H9 (cell line): ENCODE measurements at regions not wholly inside any gene's neighbourhood (a gene's known extent, or its start where the extent isn't known, plus 50 kb on each side); places are given as distances from the start of the nearest gene placed in this dataset.

Source experiments
- DNase-seq: peaks from one replicate; pipeline ENCODE4 v3.0.0-alpha.2; 2017
- H2AFZ ChIP-seq: one replicate; pipeline ENCODE4 v1.6.1; 2013; ENCODE audit warnings: mild to moderate bottlenecking, low read length, control low read depth, moderate library complexity
- H2AK5ac ChIP-seq: 2 replicates; pipeline ENCODE4 v1.6.1; 2013; ENCODE audit warnings: low read length, control low read depth, mixed read lengths; ENCODE audit not compliant: insufficient read length
- H2BK120ac ChIP-seq: one replicate; pipeline ENCODE4 v1.6.1; 2013; ENCODE audit warnings: low read depth, mild to moderate bottlenecking, low read length, control low read depth, inconsistent platforms; ENCODE audit not compliant: poor library complexity, severe bottlenecking
- H2BK12ac ChIP-seq: 2 replicates; pipeline ENCODE4 v1.6.1; 2013; ENCODE audit warnings: low read length, control low read depth, mixed read lengths, low read depth; ENCODE audit not compliant: insufficient read length
- H2BK15ac ChIP-seq: 2 replicates; pipeline ENCODE4 v1.6.1; 2013; ENCODE audit warnings: low read depth, low read length, control low read depth
- H2BK20ac ChIP-seq: one replicate; pipeline ENCODE4 v1.6.1; 2013; ENCODE audit warnings: low read depth, mild to moderate bottlenecking, low read length, control low read depth, inconsistent platforms; ENCODE audit not compliant: poor library complexity, severe bottlenecking
- H2BK5ac ChIP-seq: 2 replicates; pipeline ENCODE4 v1.6.1; 2013; ENCODE audit warnings: low read length, control low read depth, mixed read lengths; ENCODE audit not compliant: insufficient read length
- H3K14ac ChIP-seq: 2 replicates; pipeline ENCODE4 v1.6.1; 2013; ENCODE audit warnings: low read length, control low read depth; ENCODE audit not compliant: insufficient read depth
- H3K18ac ChIP-seq: 2 replicates; pipeline ENCODE4 v1.6.1; 2013; ENCODE audit warnings: low read depth, mild to moderate bottlenecking, mixed read lengths, low read length, control low read depth; ENCODE audit not compliant: insufficient read length
- H3K23ac ChIP-seq: 2 replicates; pipeline ENCODE4 v1.6.1; 2013; ENCODE audit warnings: low read length, control low read depth, mixed read lengths, low read depth; ENCODE audit not compliant: insufficient read length
- H3K23me2 ChIP-seq: 2 replicates; pipeline ENCODE4 v1.6.1; 2013; ENCODE audit warnings: low read depth, mild to moderate bottlenecking, mixed read lengths, low read length, control low read depth; ENCODE audit not compliant: insufficient read length, poor library complexity, severe bottlenecking
- H3K27ac ChIP-seq: 2 replicates; pipeline ENCODE4 v1.5.1; 2013; ENCODE audit warnings: low read length, control low read depth, mixed read lengths, low read depth; ENCODE audit not compliant: insufficient read length
- H3K27me3 ChIP-seq: 2 replicates; pipeline ENCODE4 v1.6.1; 2013; ENCODE audit warnings: low read length, control low read depth, inconsistent platforms; ENCODE audit not compliant: insufficient read depth
- H3K4ac ChIP-seq: 2 replicates; pipeline ENCODE4 v1.6.1; 2013; ENCODE audit warnings: low read depth, mild to moderate bottlenecking, control low read depth, inconsistent platforms, low read length, moderate library complexity
- H3K4me1 ChIP-seq: 2 replicates; pipeline ENCODE4 v1.6.1; 2013; ENCODE audit warnings: low read length, control low read depth, inconsistent platforms; ENCODE audit not compliant: insufficient read depth
- H3K4me2 ChIP-seq: 2 replicates; pipeline ENCODE4 v1.6.1; 2013; ENCODE audit warnings: low read length, control low read depth, mixed read lengths; ENCODE audit not compliant: insufficient read length, insufficient read depth
- H3K56ac ChIP-seq: 2 replicates; pipeline ENCODE4 v1.6.1; 2013; ENCODE audit warnings: low read depth, mild to moderate bottlenecking, mixed read lengths, low read length, control low read depth; ENCODE audit not compliant: insufficient read length
- H3K79me1 ChIP-seq: 2 replicates; pipeline ENCODE4 v1.6.1; 2013; ENCODE audit warnings: low read depth, mild to moderate bottlenecking, moderate library complexity, low read length, control low read depth, inconsistent platforms; ENCODE audit not compliant: insufficient read depth, poor library complexity, severe bottlenecking
- H3K79me2 ChIP-seq: 2 replicates; pipeline ENCODE4 v1.6.1; 2013; ENCODE audit warnings: low read length, control low read depth, inconsistent platforms; ENCODE audit not compliant: insufficient read depth
- H3K9ac ChIP-seq: 2 replicates; pipeline ENCODE4 v1.6.1; 2013; ENCODE audit warnings: low read length, control low read depth, mixed read lengths; ENCODE audit not compliant: insufficient read length; ENCODE audit errors: extremely low read depth
- H3K9me3 ChIP-seq: one replicate; pipeline ENCODE4 v1.6.1; 2013; ENCODE audit warnings: low read depth, low read length, inconsistent platforms; ENCODE audit not compliant: control insufficient read depth
- H3T11ph ChIP-seq: one replicate; pipeline ENCODE4 v1.6.1; 2013; ENCODE audit warnings: mild to moderate bottlenecking, low read length, control low read depth, inconsistent platforms
- H4K20me1 ChIP-seq: one replicate; pipeline ENCODE4 v1.6.1; 2013; ENCODE audit not compliant: control insufficient read depth, insufficient read length, insufficient read depth
- H4K5ac ChIP-seq: 2 replicates; pipeline ENCODE4 v1.6.1; 2013; ENCODE audit warnings: low read depth, mild to moderate bottlenecking, mixed read lengths, low read length, control low read depth; ENCODE audit not compliant: insufficient read length
- H4K8ac ChIP-seq: replicated peaks from 2 replicates; pipeline ENCODE4 v1.6.1; 2013; ENCODE audit warnings: low read length, control low read depth, mixed read lengths, low read depth; ENCODE audit not compliant: insufficient read length
- H4K91ac ChIP-seq: 2 replicates; pipeline ENCODE4 v1.6.1; 2013; ENCODE audit warnings: low read depth, mild to moderate bottlenecking, moderate library complexity, mixed read lengths, low read length, control low read depth; ENCODE audit not compliant: insufficient read length
- H3K27ac Mint-ChIP-seq, 3 experiments: 2 replicates in 2 of 3; 3 replicates in 1 of 3; pipeline ENCODE4 v1.8.0; 2020 to 2021; ENCODE audit warnings: mixed read lengths in 3 of 3, mild to moderate bottlenecking in 1 of 3, moderate library complexity in 1 of 3
- H3K27me3 Mint-ChIP-seq: 2 replicates; pipeline ENCODE4 v1.8.0; 2021; ENCODE audit warnings: low read depth, mild to moderate bottlenecking, moderate library complexity, mixed read lengths
- H3K36me3 Mint-ChIP-seq, 3 experiments: 2 replicates in 2 of 3; 3 replicates in 1 of 3; pipeline ENCODE4 v1.8.0; 2020 to 2021; ENCODE audit warnings: low read depth in 3 of 3, mixed read lengths in 3 of 3; ENCODE audit not compliant: insufficient read depth in 1 of 3
- H3K4me1 Mint-ChIP-seq, 2 experiments: 2 replicates each; pipeline ENCODE4 v1.8.0; 2020; ENCODE audit warnings: mixed read lengths in 2 of 2
- H3K4me3 Mint-ChIP-seq, 2 experiments: 2 replicates in 1 of 2; 3 replicates in 1 of 2; pipeline ENCODE4 v1.8.0; 2020 to 2021; ENCODE audit warnings: mild to moderate bottlenecking in 2 of 2, mixed read lengths in 2 of 2, moderate library complexity in 1 of 2
- H3K9me3 Mint-ChIP-seq, 2 experiments: 2 replicates in 1 of 2; 3 replicates in 1 of 2; pipeline ENCODE4 v1.8.0; 2020; ENCODE audit warnings: mild to moderate bottlenecking in 2 of 2, mixed read lengths in 2 of 2, moderate library complexity in 1 of 2
- CTCF ChIP-seq: fragments of 200-600 bp; sonication (generic); conservative IDR thresholded peaks from 3 replicates; pipeline ENCODE4 v1.8.0; 2021; ENCODE audit warnings: antibody characterized with exemption, mild to moderate bottlenecking
- WGBS: extraction: QIAGEN DNeasy Blood & Tissue Kit; methylation state at CpG from one replicate; pipeline ENCODE4 v1.1.7; 2013; ENCODE audit warnings: missing lambda C conversion rate, low lambda C conversion rate, mixed read lengths; ENCODE audit not compliant: insufficient read length; ENCODE audit errors: extremely low coverage; 5-methylcytosine and 5-hydroxymethylcytosine counted together

DNA sequence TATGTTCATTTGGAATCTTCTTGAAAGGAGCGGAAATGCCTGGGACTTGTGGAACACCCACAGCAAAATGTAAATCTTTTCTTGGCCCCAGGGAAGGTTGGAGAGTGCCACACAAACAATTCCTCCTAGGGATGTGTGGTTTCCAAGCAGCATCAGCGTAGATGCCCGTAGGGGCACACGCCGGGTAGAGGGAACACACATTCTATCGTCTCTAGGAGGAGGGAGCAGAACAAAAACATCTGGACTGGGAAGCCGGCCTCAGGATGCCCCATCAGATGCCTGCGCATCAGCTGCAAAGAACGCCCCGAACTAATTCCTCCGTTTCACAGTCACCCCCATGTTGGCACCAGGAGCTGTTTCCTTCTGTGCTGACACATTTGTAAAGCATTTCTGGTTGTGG, 357.9 kb upstream of the ZFHX3 start:
- no peak overlapping the region for H2AK5ac ChIP-seq
- Mint-ChIP-seq H3K36me3 (no peaks in the 10 kb centered on the region), H3K4me1 (peaks cover 5 to 9% of the 10 kb centered on the region in 2 experiments), H3K9me3 (no peaks in the 10 kb centered on the region), H3K27ac (no peak overlapping the region; a peak in 1 of 7 replicates), H3K27me3 (no peaks in the 10 kb centered on the region), H3K4me3 (no peak overlapping the region)
- no peaks in the 10 kb centered on the region for H3K9me3 ChIP-seq
- H2BK5ac ChIP-seq: no peak overlapping the region
- H3K79me1 ChIP-seq: no peaks in the 10 kb centered on the region
- no peak overlapping the region for H4K91ac ChIP-seq
- TF ChIP-seq CTCF: no peak
- no peak overlapping the region for H2BK120ac ChIP-seq
- no peak for DNase-seq
- no peak overlapping the region for H3K9ac ChIP-seq
- no peak overlapping the region for H3K56ac ChIP-seq
- H3K4me2 ChIP-seq: no peak overlapping the region
- no peak overlapping the region for H3K4ac ChIP-seq
- no peak overlapping the region for H4K8ac ChIP-seq
- H3K23ac ChIP-seq: no peak overlapping the region
- no peak overlapping the region for H3K18ac ChIP-seq
- H2BK15ac ChIP-seq: no peak overlapping the region
- no peaks in the 10 kb centered on the region for H3K27me3 ChIP-seq
- no peak overlapping the region for H3T11ph ChIP-seq
- no peaks in the 10 kb centered on the region for H4K20me1 ChIP-seq
- H2BK12ac ChIP-seq: no peak overlapping the region
- no peak overlapping the region for H2BK20ac ChIP-seq
- H3K23me2 ChIP-seq: no peaks in the 10 kb centered on the region
- no peaks in the 10 kb centered on the region for H3K4me1 ChIP-seq
- no peak overlapping the region for H2AFZ ChIP-seq
- H4K5ac ChIP-seq: no peak overlapping the region
- H3K14ac ChIP-seq: no peak overlapping the region
- no CpG with 5 or more reads among the region's 11 CpGs for WGBS
- no peak overlapping the region for H3K27ac ChIP-seq
- H3K79me2 ChIP-seq: no peaks in the 10 kb centered on the region
